WTC11 (cell line): ENCODE measurements at regions not wholly inside any gene's neighbourhood (a gene's known extent, or its start where the extent isn't known, plus 50 kb on each side); places are given as distances from the start of the nearest gene placed in this dataset.

Experiments used
- ATAC-seq: fragments of 200-7000 bp; cut with Tn5 transposase; 2 replicates; pipeline ENCODE4 v1.10.0; 2021; ENCODE audit warnings: mild to moderate bottlenecking, moderate library complexity
- CTCF ChIA-PET: fragments of 300-600 bp; sonication (Branson Sonifier 250); formaldehyde crosslinking; loops from one replicate; lab custom pipeline; 2021; ENCODE audit warnings: antibody characterized with exemption; lab: Charles Lee
- POLR2A ChIA-PET: fragments of 350-600 bp; sonication (Branson Sonifier 250); formaldehyde crosslinking; loops from one replicate; lab custom pipeline; 2021; ENCODE audit warnings: antibody characterized with exemption; lab: Charles Lee
- DNase-seq: peaks from one replicate; pipeline ENCODE4 v3.0.0; 2021; ENCODE audit warnings: low spot score
- H3K27ac Mint-ChIP-seq: 2 replicates; pipeline ENCODE4 v1.8.0; 2021; ENCODE audit warnings: mixed read lengths
- H3K27me3 Mint-ChIP-seq: 2 replicates; pipeline ENCODE4 v1.8.0; 2021; ENCODE audit warnings: low read depth, mild to moderate bottlenecking, moderate library complexity, mixed read lengths
- H3K36me3 Mint-ChIP-seq: 2 replicates; pipeline ENCODE4 v1.8.0; 2021; ENCODE audit warnings: mixed read lengths
- H3K4me1 Mint-ChIP-seq: 2 replicates; pipeline ENCODE4 v1.8.0; 2022; ENCODE audit warnings: mixed read lengths
- H3K4me3 Mint-ChIP-seq: 2 replicates; pipeline ENCODE4 v1.8.0; 2021; ENCODE audit warnings: mild to moderate bottlenecking, moderate library complexity, mixed read lengths
- H3K9me3 Mint-ChIP-seq: 2 replicates; pipeline ENCODE4 v1.8.0; 2021; ENCODE audit warnings: mixed read lengths
- ELF4 ChIP-seq: sonication (generic); formaldehyde crosslinking; IDR thresholded peaks from 2 replicates; pipeline ENCODE4 v1.8.1; 2022; ENCODE audit warnings: low read depth, mild to moderate bottlenecking, moderate library complexity, missing genetic modification reagents
- GRHL2 ChIP-seq: fragments of 250-450 bp; sonication (Bioruptor Pico); IDR thresholded peaks from 2 replicates; pipeline ENCODE4 v1.8.0; 2022; ENCODE audit warnings: mild to moderate bottlenecking, moderate library complexity; ENCODE audit not compliant: insufficient replicate concordance, severe bottlenecking
- NFATC4 ChIP-seq: fragments of 250-450 bp; sonication (Bioruptor Pico); IDR thresholded peaks from 2 replicates; pipeline ENCODE4 v1.9.0; 2021; ENCODE audit warnings: mild to moderate bottlenecking
- NFYB ChIP-seq: sonication (generic); formaldehyde crosslinking; conservative IDR thresholded peaks from 2 replicates; pipeline ENCODE4 v1.8.0; 2022; ENCODE audit warnings: low read depth, missing genetic modification reagents
- NR1H2 ChIP-seq: sonication (generic); formaldehyde crosslinking; IDR thresholded peaks from 2 replicates; pipeline ENCODE4 v1.9.0; 2021; ENCODE audit warnings: mild to moderate bottlenecking, moderate library complexity, missing genetic modification reagents
- TEAD1 ChIP-seq: sonication (generic); formaldehyde crosslinking; IDR thresholded peaks from 2 replicates; pipeline ENCODE4 v1.8.0; 2022; ENCODE audit warnings: mild to moderate bottlenecking, missing genetic modification reagents
- ZNF263 ChIP-seq: sonication (generic); formaldehyde crosslinking; IDR thresholded peaks from 2 replicates; pipeline ENCODE4 v1.8.1; 2022; ENCODE audit warnings: low read depth, mild to moderate bottlenecking, moderate library complexity, missing genetic modification reagents
- TF ChIP-seq, protein P1 (sequence below): sonication (generic); formaldehyde crosslinking; IDR thresholded peaks from 2 replicates; pipeline ENCODE4 v1.8.1; 2023; ENCODE audit warnings: mild to moderate bottlenecking, moderate library complexity, missing genetic modification reagents
- TF ChIP-seq, protein P2 (sequence below): fragments of 250-450 bp; sonication (Bioruptor Pico); conservative IDR thresholded peaks from 2 replicates; pipeline ENCODE4 v1.9.0; 2021; ENCODE audit warnings: mild to moderate bottlenecking
- TF ChIP-seq, protein P3 (sequence below): fragments of 250-450 bp; sonication (Bioruptor Pico); IDR thresholded peaks from 2 replicates; pipeline ENCODE4 v1.9.0; 2021; ENCODE audit warnings: mild to moderate bottlenecking
- TF ChIP-seq, protein P4 (sequence below): sonication (generic); formaldehyde crosslinking; IDR thresholded peaks from 2 replicates; pipeline ENCODE4 v1.8.1; 2023; ENCODE audit warnings: mild to moderate bottlenecking, missing genetic modification reagents, moderate library complexity
- TF ChIP-seq, protein P5 (sequence below): sonication (generic); formaldehyde crosslinking; IDR thresholded peaks from 2 replicates; pipeline ENCODE4 v1.8.1; 2023; ENCODE audit warnings: mild to moderate bottlenecking, missing genetic modification reagents, moderate library complexity
- TF ChIP-seq, protein P6 (sequence below): sonication (generic); formaldehyde crosslinking; conservative IDR thresholded peaks from 2 replicates; pipeline ENCODE4 v1.8.1; 2022; ENCODE audit warnings: mild to moderate bottlenecking, missing genetic modification reagents
- TF ChIP-seq, protein P7 (sequence below): sonication (generic); formaldehyde crosslinking; IDR thresholded peaks from 2 replicates; pipeline ENCODE4 v1.8.0; 2023; ENCODE audit warnings: mild to moderate bottlenecking, missing genetic modification reagents

DNA sequence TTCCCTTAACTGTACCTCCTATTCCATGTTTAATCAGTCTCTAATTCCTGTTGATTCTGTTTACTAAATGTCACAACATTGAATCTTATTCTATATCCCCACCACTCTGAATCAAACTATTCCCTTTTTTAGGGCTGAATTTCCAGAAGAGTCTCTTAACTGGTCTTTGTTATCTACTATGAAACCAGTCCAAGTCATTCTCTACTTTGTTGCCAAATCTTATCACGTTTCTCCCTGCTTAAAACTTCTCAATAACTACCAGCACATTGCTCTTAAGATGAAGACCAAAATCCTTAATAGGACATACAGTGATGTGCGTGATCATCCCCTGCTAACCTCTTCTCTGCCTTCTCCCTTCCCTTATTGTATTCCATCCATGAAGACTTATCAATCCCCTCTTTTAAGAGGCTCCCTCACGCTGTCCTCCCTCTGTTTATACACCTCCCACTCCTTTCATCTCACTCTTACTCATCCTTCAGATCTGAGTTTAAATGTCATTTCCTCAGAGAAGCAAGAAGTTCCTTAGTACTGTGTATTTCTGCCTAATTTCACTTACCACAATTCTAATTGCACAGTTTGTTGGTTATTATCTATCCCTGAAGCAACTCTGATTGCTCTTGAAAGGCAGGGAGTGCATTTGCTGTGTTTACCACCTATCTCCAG is 143.0 kb upstream of the AHI1 start:
- ChIA-PET POLR2A (no interaction called here), CTCF (no interaction called here)
- Mint-ChIP-seq H3K9me3 (no peaks in the 10 kb centered on the region), H3K27ac (no peak overlapping the region), H3K4me3 (no peak overlapping the region), H3K36me3 (no peaks in the 10 kb centered on the region), H3K27me3 (no peaks in the 10 kb centered on the region), H3K4me1 (no peaks in the 10 kb centered on the region)
- TF ChIP-seq, protein P1, sequence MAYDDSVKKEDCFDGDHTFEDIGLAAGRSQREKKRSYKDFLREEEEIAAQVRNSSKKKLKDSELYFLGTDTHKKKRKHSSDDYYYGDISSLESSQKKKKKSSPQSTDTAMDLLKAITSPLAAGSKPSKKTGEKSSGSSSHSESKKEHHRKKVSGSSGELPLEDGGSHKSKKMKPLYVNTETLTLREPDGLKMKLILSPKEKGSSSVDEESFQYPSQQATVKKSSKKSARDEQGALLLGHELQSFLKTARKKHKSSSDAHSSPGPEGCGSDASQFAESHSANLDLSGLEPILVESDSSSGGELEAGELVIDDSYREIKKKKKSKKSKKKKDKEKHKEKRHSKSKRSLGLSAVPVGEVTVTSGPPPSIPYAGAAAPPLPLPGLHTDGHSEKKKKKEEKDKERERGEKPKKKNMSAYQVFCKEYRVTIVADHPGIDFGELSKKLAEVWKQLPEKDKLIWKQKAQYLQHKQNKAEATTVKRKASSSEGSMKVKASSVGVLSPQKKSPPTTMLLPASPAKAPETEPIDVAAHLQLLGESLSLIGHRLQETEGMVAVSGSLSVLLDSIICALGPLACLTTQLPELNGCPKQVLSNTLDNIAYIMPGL (CRISPR knock-in tag) = no peak
- TF ChIP-seq NFATC4 (CRISPR knock-in tag) (no peak), ZNF263 (CRISPR knock-in tag) (no peak), NFYB (CRISPR knock-in tag) (no peak), NR1H2 (no peak), ELF4 (no peak), GRHL2 (CRISPR knock-in tag) (no peak), TEAD1 (CRISPR knock-in tag) (no peak)
- TF ChIP-seq, protein P2, sequence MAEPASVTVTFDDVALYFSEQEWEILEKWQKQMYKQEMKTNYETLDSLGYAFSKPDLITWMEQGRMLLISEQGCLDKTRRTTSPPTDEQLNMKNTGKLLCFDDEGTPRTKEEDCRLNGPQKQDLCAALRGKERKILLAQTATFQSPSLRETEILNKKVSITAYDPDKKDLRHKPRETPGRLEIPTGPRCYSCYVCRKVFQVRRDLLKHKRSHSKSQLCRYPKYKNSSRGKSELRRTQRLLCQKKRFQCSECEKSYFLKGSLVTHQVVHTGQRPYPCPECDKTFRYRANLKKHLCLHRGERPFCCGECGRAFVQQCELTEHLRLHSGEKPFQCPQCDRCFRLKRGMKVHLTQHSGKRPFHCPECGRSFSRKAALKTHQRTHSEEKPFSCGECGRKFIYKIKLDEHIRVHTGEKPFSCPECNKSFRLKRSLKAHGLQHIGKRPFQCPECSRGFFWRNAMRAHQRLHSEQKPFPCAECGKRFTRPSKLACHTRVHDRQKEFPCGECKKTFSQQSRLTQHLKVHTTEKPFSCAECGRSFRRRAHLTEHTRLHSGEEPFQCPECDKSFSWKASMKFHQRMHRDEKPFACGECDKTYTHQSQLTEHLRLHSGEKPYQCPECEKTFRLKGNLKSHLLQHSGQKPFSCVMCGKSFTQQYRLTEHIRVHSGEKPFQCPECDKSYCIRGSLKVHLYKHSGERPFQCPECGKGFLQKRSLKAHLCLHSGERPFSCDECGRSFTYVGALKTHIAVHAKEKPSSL (CRISPR knock-in tag) = no peak
- TF ChIP-seq, protein P3, sequence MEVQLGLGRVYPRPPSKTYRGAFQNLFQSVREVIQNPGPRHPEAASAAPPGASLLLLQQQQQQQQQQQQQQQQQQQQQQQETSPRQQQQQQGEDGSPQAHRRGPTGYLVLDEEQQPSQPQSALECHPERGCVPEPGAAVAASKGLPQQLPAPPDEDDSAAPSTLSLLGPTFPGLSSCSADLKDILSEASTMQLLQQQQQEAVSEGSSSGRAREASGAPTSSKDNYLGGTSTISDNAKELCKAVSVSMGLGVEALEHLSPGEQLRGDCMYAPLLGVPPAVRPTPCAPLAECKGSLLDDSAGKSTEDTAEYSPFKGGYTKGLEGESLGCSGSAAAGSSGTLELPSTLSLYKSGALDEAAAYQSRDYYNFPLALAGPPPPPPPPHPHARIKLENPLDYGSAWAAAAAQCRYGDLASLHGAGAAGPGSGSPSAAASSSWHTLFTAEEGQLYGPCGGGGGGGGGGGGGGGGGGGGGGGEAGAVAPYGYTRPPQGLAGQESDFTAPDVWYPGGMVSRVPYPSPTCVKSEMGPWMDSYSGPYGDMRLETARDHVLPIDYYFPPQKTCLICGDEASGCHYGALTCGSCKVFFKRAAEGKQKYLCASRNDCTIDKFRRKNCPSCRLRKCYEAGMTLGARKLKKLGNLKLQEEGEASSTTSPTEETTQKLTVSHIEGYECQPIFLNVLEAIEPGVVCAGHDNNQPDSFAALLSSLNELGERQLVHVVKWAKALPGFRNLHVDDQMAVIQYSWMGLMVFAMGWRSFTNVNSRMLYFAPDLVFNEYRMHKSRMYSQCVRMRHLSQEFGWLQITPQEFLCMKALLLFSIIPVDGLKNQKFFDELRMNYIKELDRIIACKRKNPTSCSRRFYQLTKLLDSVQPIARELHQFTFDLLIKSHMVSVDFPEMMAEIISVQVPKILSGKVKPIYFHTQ (CRISPR knock-in tag) = no peak
- TF ChIP-seq, protein P4, sequence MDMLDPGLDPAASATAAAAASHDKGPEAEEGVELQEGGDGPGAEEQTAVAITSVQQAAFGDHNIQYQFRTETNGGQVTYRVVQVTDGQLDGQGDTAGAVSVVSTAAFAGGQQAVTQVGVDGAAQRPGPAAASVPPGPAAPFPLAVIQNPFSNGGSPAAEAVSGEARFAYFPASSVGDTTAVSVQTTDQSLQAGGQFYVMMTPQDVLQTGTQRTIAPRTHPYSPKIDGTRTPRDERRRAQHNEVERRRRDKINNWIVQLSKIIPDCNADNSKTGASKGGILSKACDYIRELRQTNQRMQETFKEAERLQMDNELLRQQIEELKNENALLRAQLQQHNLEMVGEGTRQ = no peak
- TF ChIP-seq, protein P5, sequence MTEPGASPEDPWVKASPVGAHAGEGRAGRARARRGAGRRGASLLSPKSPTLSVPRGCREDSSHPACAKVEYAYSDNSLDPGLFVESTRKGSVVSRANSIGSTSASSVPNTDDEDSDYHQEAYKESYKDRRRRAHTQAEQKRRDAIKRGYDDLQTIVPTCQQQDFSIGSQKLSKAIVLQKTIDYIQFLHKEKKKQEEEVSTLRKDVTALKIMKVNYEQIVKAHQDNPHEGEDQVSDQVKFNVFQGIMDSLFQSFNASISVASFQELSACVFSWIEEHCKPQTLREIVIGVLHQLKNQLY = no peak
- TF ChIP-seq, protein P6, sequence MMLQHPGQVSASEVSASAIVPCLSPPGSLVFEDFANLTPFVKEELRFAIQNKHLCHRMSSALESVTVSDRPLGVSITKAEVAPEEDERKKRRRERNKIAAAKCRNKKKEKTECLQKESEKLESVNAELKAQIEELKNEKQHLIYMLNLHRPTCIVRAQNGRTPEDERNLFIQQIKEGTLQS (CRISPR knock-in tag) = no peak
- TF ChIP-seq, protein P7, sequence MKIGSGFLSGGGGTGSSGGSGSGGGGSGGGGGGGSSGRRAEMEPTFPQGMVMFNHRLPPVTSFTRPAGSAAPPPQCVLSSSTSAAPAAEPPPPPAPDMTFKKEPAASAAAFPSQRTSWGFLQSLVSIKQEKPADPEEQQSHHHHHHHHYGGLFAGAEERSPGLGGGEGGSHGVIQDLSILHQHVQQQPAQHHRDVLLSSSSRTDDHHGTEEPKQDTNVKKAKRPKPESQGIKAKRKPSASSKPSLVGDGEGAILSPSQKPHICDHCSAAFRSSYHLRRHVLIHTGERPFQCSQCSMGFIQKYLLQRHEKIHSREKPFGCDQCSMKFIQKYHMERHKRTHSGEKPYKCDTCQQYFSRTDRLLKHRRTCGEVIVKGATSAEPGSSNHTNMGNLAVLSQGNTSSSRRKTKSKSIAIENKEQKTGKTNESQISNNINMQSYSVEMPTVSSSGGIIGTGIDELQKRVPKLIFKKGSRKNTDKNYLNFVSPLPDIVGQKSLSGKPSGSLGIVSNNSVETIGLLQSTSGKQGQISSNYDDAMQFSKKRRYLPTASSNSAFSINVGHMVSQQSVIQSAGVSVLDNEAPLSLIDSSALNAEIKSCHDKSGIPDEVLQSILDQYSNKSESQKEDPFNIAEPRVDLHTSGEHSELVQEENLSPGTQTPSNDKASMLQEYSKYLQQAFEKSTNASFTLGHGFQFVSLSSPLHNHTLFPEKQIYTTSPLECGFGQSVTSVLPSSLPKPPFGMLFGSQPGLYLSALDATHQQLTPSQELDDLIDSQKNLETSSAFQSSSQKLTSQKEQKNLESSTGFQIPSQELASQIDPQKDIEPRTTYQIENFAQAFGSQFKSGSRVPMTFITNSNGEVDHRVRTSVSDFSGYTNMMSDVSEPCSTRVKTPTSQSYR (CRISPR knock-in tag) = no peak
- ATAC-seq (no peak), DNase-seq (no peak)
